ENCODE measurements at regions not wholly inside any gene's neighbourhood (a gene's known extent, or its start where the extent isn't known, plus 50 kb on each side); places are given as distances from the start of the nearest gene placed in this dataset.

DNA sequence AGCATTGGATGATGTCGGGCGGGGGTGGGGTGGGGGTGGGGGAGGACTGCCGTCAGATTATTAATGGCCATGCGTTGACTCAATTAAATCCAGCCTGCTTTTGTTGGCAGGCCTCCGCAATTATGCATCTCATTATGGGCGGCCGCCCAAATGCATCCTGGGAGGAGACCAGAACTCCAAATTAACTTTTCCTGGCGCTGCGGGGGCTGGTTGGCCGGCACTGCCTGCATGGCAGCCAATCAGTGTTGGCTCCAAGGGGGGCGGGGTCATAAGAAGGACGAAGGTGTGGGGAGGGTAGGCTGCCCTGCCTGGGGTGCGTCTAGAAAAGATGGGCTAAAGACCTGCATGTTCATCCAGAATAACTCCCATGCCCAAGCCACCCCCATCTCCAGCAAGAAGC lies 83.9 kb upstream of the PAX2 start:
- no peak for TF ChIP-seq CTCF (optimal IDR thresholded peaks at IDR 0.05 in 1 of 3, IDR thresholded peaks at IDR 0.05 in 1 of 3, conservative IDR thresholded peaks at IDR 0.05 in 1 of 3; ENCODE audit: extremely low read depth in 1 of 3, insufficient read depth in 2 of 3, low read length in 3 of 3)
- TF ChIP-seq EZH2 (IDR thresholded peaks at IDR 0.05; ENCODE audit: low read length), result no peak
